ENCODE measurements at regions not wholly inside any gene's neighbourhood (a gene's known extent, or its start where the extent isn't known, plus 50 kb on each side); places are given as distances from the start of the nearest gene placed in this dataset.
"Not testable (repeated sequence)": the region's sequence is repeated elsewhere in the genome, so short reads cannot be mapped to it uniquely, and the experiment has no call there.

- POLR2A ChIA-PET: no interaction called here
- no peak overlapping the region for H3K4me3 Mint-ChIP-seq
- CTCF ChIA-PET: no interaction called here
- H3K4me1 Mint-ChIP-seq: peaks cover 2% of the 10 kb centered on the region
- ATAC-seq (no peak), DNase-seq (no peak)
- intact Hi-C loops (cut with DNase I, micrococcal nuclease): no loop called here
- H3K27me3 Mint-ChIP-seq: peaks cover 8% of the 10 kb centered on the region
- no peaks in the 10 kb centered on the region for H3K9me3 Mint-ChIP-seq (ENCODE audit: low read depth)
- H3K27ac Mint-ChIP-seq: no peak overlapping the region
- H3K36me3 Mint-ChIP-seq (ENCODE audit: low read depth): no peaks in the 10 kb centered on the region
Observed at GRCh38 chr1:115506518-115506917, 135.3 kb upstream of the VANGL1 start.

- CTCF ChIA-PET: interaction anchor here (0.6 kb wide), 1 partner anchor 21 kb away, joined by 3 read pairs; no protein-coding TSS in a partner anchor
- intact Hi-C loops (cut with DNase I, micrococcal nuclease): no loop called here
Observed at GRCh38 chr1:115505148-115505571, 136.6 kb upstream of the VANGL1 start.

GRCh38 chr1:115502183-115502582 lies 139.6 kb upstream of the VANGL1 start:
- ATAC-seq; CTCF ChIA-PET; POLR2A ChIA-PET; H3K4me3 Mint-ChIP-seq; H3K4me1 Mint-ChIP-seq; H3K9me3 Mint-ChIP-seq (ENCODE audit: low read depth); DNase-seq; H3K36me3 Mint-ChIP-seq (ENCODE audit: low read depth); H3K27ac Mint-ChIP-seq; intact Hi-C loops (cut with DNase I, micrococcal nuclease); H3K27me3 Mint-ChIP-seq: not testable (repeated sequence)

More at GRCh38 chr1:115505148-115505571, 136.6 kb upstream of the VANGL1 start:
- POLR2A ChIA-PET: no interaction called here
- Mint-ChIP-seq H3K4me3 (no peak overlapping the region), H3K36me3 (ENCODE audit: low read depth) (no peaks in the 10 kb centered on the region), H3K27me3 (peaks cover 8% of the 10 kb centered on the region), H3K9me3 (ENCODE audit: low read depth) (no peaks in the 10 kb centered on the region), H3K4me1 (peaks cover 2% of the 10 kb centered on the region), H3K27ac (no peak overlapping the region)
- DNase-seq (no peak), ATAC-seq (no peak)

GRCh38 chr1:115501476-115501875 lies 140.3 kb upstream of the VANGL1 start:
- Mint-ChIP-seq H3K27me3 (no peaks in the 10 kb centered on the region), H3K27ac (no peak overlapping the region), H3K4me3 (no peak overlapping the region), H3K9me3 (ENCODE audit: low read depth) (no peaks in the 10 kb centered on the region), H3K4me1 (peaks cover 2% of the 10 kb centered on the region), H3K36me3 (ENCODE audit: low read depth) (no peaks in the 10 kb centered on the region)
- POLR2A ChIA-PET: no interaction called here
- intact Hi-C loops (cut with DNase I, micrococcal nuclease): no loop called here
- no peak for ATAC-seq
- CTCF ChIA-PET: no interaction called here
- DNase-seq: no peak

- H3K27me3 Mint-ChIP-seq: no peaks in the 10 kb centered on the region
- intact Hi-C loops (cut with DNase I, micrococcal nuclease): loop anchor here in 1 of 2 experiments (10.0 kb wide), 1 partner anchor 64 kb away; no protein-coding TSS in a partner anchor
- DNase-seq: no peak
- no peak overlapping the region for H3K27ac Mint-ChIP-seq
- no peak for ATAC-seq
- H3K9me3 Mint-ChIP-seq (ENCODE audit: low read depth): no peaks in the 10 kb centered on the region
- ChIA-PET POLR2A (no interaction called here), CTCF (no interaction called here)
- no peaks in the 10 kb centered on the region for H3K36me3 Mint-ChIP-seq (ENCODE audit: low read depth)
- no peak overlapping the region for H3K4me3 Mint-ChIP-seq
- peaks cover 2% of the 10 kb centered on the region for H3K4me1 Mint-ChIP-seq
Observed at GRCh38 chr1:115499253-115499652, 142.5 kb upstream of the VANGL1 start.

GRCh38 chr1:115496904-115497527 lies 144.8 kb upstream of the VANGL1 start:
- Mint-ChIP-seq H3K27me3 (no peaks in the 10 kb centered on the region), H3K9me3 (ENCODE audit: low read depth) (no peaks in the 10 kb centered on the region), H3K4me3 (no peak overlapping the region), H3K4me1 (peaks cover under 1% of the 10 kb centered on the region), H3K36me3 (ENCODE audit: low read depth) (no peaks in the 10 kb centered on the region), H3K27ac (no peak overlapping the region)
- intact Hi-C loops (cut with DNase I, micrococcal nuclease): loop anchor here in 1 of 2 experiments (10.0 kb wide), 1 partner anchor 62 kb away; no protein-coding TSS in a partner anchor
- CTCF ChIA-PET: no interaction called here
- no peak for ATAC-seq
- POLR2A ChIA-PET: no interaction called here
- no peak for DNase-seq

GRCh38 chr1:115495625-115496024 lies 146.1 kb upstream of the VANGL1 start:
- CTCF ChIA-PET: no interaction called here
- ATAC-seq (no peak), DNase-seq (no peak)
- intact Hi-C loops (cut with DNase I, micrococcal nuclease): loop anchor here in 1 of 2 experiments (10.0 kb wide), 1 partner anchor 61 kb away; no protein-coding TSS in a partner anchor
- H3K9me3 Mint-ChIP-seq (ENCODE audit: low read depth): no peaks in the 10 kb centered on the region
- H3K36me3 Mint-ChIP-seq (ENCODE audit: low read depth): no peaks in the 10 kb centered on the region
- H3K4me3 Mint-ChIP-seq: no peak overlapping the region
- POLR2A ChIA-PET: no interaction called here
- no peaks in the 10 kb centered on the region for H3K4me1 Mint-ChIP-seq
- H3K27ac Mint-ChIP-seq: no peak overlapping the region
- no peaks in the 10 kb centered on the region for H3K27me3 Mint-ChIP-seq

- ChIA-PET POLR2A (no interaction called here), CTCF (no interaction called here)
- Mint-ChIP-seq H3K4me3 (no peak overlapping the region), H3K27ac (no peak overlapping the region), H3K9me3 (ENCODE audit: low read depth) (no peaks in the 10 kb centered on the region), H3K36me3 (ENCODE audit: low read depth) (no peaks in the 10 kb centered on the region), H3K4me1 (no peaks in the 10 kb centered on the region), H3K27me3 (no peaks in the 10 kb centered on the region)
- no peak for DNase-seq
- ATAC-seq: no peak
- intact Hi-C loops (cut with DNase I, micrococcal nuclease): loop anchor here in 1 of 2 experiments (10.0 kb wide), 1 partner anchor 60 kb away; no protein-coding TSS in a partner anchor
Observed at GRCh38 chr1:115495111-115495510, 146.7 kb upstream of the VANGL1 start.

- DNase-seq (no peak), ATAC-seq (no peak)
- no peaks in the 10 kb centered on the region for H3K4me1 Mint-ChIP-seq
- H3K36me3 Mint-ChIP-seq (ENCODE audit: low read depth): no peaks in the 10 kb centered on the region
- H3K9me3 Mint-ChIP-seq (ENCODE audit: low read depth): no peaks in the 10 kb centered on the region
- no peaks in the 10 kb centered on the region for H3K27me3 Mint-ChIP-seq
- no peak overlapping the region for H3K27ac Mint-ChIP-seq
- ChIA-PET POLR2A (no interaction called here), CTCF (interaction anchor here (0.9 kb wide), 1 partner anchor 381 kb away, joined by 3 read pairs; no protein-coding TSS in a partner anchor)
- no peak overlapping the region for H3K4me3 Mint-ChIP-seq
- intact Hi-C loops (cut with DNase I, micrococcal nuclease): loop anchor here in 1 of 2 experiments (10.0 kb wide), 1 partner anchor 59 kb away; no protein-coding TSS in a partner anchor
Observed at GRCh38 chr1:115493834-115494233, 147.9 kb upstream of the VANGL1 start.

- DNase-seq (no peak), ATAC-seq (no peak)
- Mint-ChIP-seq H3K4me1 (no peaks in the 10 kb centered on the region), H3K36me3 (ENCODE audit: low read depth) (no peaks in the 10 kb centered on the region), H3K27ac (no peak overlapping the region), H3K4me3 (no peak overlapping the region), H3K27me3 (no peaks in the 10 kb centered on the region), H3K9me3 (ENCODE audit: low read depth) (no peaks in the 10 kb centered on the region)
- ChIA-PET CTCF (no interaction called here), POLR2A (no interaction called here)
- intact Hi-C loops (cut with DNase I, micrococcal nuclease): loop anchor here in 1 of 2 experiments (10.0 kb wide), 1 partner anchor 58 kb away; no protein-coding TSS in a partner anchor
Observed at GRCh38 chr1:115492880-115493279, 148.9 kb upstream of the VANGL1 start.

- Mint-ChIP-seq H3K36me3 (ENCODE audit: low read depth) (no peaks in the 10 kb centered on the region), H3K4me3 (no peak overlapping the region), H3K4me1 (no peaks in the 10 kb centered on the region), H3K27ac (no peak overlapping the region), H3K27me3 (no peaks in the 10 kb centered on the region), H3K9me3 (ENCODE audit: low read depth) (no peaks in the 10 kb centered on the region)
- intact Hi-C loops (cut with DNase I, micrococcal nuclease): loop anchor here in 1 of 2 experiments (10.0 kb wide), 1 partner anchor 57 kb away; no protein-coding TSS in a partner anchor
- ChIA-PET POLR2A (no interaction called here), CTCF (no interaction called here)
- DNase-seq (no peak), ATAC-seq (no peak)
Observed at GRCh38 chr1:115492019-115492595, 149.7 kb upstream of the VANGL1 start.

Data from activated CD4-positive, alpha-beta T cell treated with anti-CD3 and anti-CD28 coated beads for 36 hours (primary cell).